Tibial nerve (tissue), 3 donors: ENCODE measurements at regions not wholly inside any gene's neighbourhood (a gene's known extent, or its start where the extent isn't known, plus 50 kb on each side); places are given as distances from the start of the nearest gene placed in this dataset.

ENCODE experiments used
- POLR2A ChIP-seq, 2 donors: fragments of 450-650 bp; IDR thresholded peaks; one replicate each; pipeline ENCODE4 v1.6.1; 2017; ENCODE audit warnings: antibody characterized with exemption in 2 of 2, mild to moderate bottlenecking in 2 of 2, moderate library complexity in 2 of 2
- TF ChIP-seq, protein P1 (sequence below), 5 experiments: fragments of 200-600 bp in 3 of 5; fragments of 450-650 bp in 2 of 5; sonication (generic) in 3 of 5; IDR thresholded peaks; one replicate each; pipeline ENCODE4 v1.5.1; 2016 to 2019; ENCODE audit warnings: antibody characterized with exemption in 5 of 5, mild to moderate bottlenecking in 3 of 5, moderate library complexity in 2 of 5

DNA sequence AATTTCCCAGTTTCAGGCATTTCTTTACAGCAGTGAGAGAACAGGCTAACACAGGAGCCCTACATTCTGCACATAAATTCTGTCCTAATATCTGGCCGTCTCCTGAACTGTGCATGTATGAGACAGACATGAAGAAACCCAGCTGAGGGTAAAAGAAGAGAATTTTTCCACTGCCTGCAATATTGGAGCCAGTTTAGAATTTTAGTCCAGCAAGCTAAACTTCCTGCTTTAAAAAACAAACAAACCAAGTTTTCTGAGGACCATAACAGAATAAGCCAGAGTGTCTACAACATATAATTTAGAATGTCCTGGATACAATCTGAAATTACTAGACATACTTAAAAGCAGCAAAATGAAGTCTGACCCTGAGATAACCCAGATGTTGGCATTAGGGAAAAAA, 215.1 kb upstream of the KLHL29 start:
- TF ChIP-seq, protein P1, sequence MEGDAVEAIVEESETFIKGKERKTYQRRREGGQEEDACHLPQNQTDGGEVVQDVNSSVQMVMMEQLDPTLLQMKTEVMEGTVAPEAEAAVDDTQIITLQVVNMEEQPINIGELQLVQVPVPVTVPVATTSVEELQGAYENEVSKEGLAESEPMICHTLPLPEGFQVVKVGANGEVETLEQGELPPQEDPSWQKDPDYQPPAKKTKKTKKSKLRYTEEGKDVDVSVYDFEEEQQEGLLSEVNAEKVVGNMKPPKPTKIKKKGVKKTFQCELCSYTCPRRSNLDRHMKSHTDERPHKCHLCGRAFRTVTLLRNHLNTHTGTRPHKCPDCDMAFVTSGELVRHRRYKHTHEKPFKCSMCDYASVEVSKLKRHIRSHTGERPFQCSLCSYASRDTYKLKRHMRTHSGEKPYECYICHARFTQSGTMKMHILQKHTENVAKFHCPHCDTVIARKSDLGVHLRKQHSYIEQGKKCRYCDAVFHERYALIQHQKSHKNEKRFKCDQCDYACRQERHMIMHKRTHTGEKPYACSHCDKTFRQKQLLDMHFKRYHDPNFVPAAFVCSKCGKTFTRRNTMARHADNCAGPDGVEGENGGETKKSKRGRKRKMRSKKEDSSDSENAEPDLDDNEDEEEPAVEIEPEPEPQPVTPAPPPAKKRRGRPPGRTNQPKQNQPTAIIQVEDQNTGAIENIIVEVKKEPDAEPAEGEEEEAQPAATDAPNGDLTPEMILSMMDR (IDR thresholded peaks at IDR 0.05): no peak
- no peak for TF ChIP-seq POLR2A (IDR thresholded peaks at IDR 0.05)
